H9 (cell line): ENCODE measurements at regions not wholly inside any gene's neighbourhood (a gene's known extent, or its start where the extent isn't known, plus 50 kb on each side); places are given as distances from the start of the nearest gene placed in this dataset.

Experiments
- DNase-seq: peaks from one replicate; pipeline ENCODE4 v3.0.0-alpha.2; 2017
- H2AFZ ChIP-seq: one replicate; pipeline ENCODE4 v1.6.1; 2013; ENCODE audit warnings: mild to moderate bottlenecking, low read length, control low read depth, moderate library complexity
- H2AK5ac ChIP-seq: 2 replicates; pipeline ENCODE4 v1.6.1; 2013; ENCODE audit warnings: low read length, control low read depth, mixed read lengths; ENCODE audit not compliant: insufficient read length
- H2BK120ac ChIP-seq: one replicate; pipeline ENCODE4 v1.6.1; 2013; ENCODE audit warnings: low read depth, mild to moderate bottlenecking, low read length, control low read depth, inconsistent platforms; ENCODE audit not compliant: poor library complexity, severe bottlenecking
- H2BK12ac ChIP-seq: 2 replicates; pipeline ENCODE4 v1.6.1; 2013; ENCODE audit warnings: low read length, control low read depth, mixed read lengths, low read depth; ENCODE audit not compliant: insufficient read length
- H2BK15ac ChIP-seq: 2 replicates; pipeline ENCODE4 v1.6.1; 2013; ENCODE audit warnings: low read depth, low read length, control low read depth
- H2BK20ac ChIP-seq: one replicate; pipeline ENCODE4 v1.6.1; 2013; ENCODE audit warnings: low read depth, mild to moderate bottlenecking, low read length, control low read depth, inconsistent platforms; ENCODE audit not compliant: poor library complexity, severe bottlenecking
- H2BK5ac ChIP-seq: 2 replicates; pipeline ENCODE4 v1.6.1; 2013; ENCODE audit warnings: low read length, control low read depth, mixed read lengths; ENCODE audit not compliant: insufficient read length
- H3K14ac ChIP-seq: 2 replicates; pipeline ENCODE4 v1.6.1; 2013; ENCODE audit warnings: low read length, control low read depth; ENCODE audit not compliant: insufficient read depth
- H3K18ac ChIP-seq: 2 replicates; pipeline ENCODE4 v1.6.1; 2013; ENCODE audit warnings: low read depth, mild to moderate bottlenecking, mixed read lengths, low read length, control low read depth; ENCODE audit not compliant: insufficient read length
- H3K23ac ChIP-seq: 2 replicates; pipeline ENCODE4 v1.6.1; 2013; ENCODE audit warnings: low read length, control low read depth, mixed read lengths, low read depth; ENCODE audit not compliant: insufficient read length
- H3K23me2 ChIP-seq: 2 replicates; pipeline ENCODE4 v1.6.1; 2013; ENCODE audit warnings: low read depth, mild to moderate bottlenecking, mixed read lengths, low read length, control low read depth; ENCODE audit not compliant: insufficient read length, poor library complexity, severe bottlenecking
- H3K27ac ChIP-seq: 2 replicates; pipeline ENCODE4 v1.5.1; 2013; ENCODE audit warnings: low read length, control low read depth, mixed read lengths, low read depth; ENCODE audit not compliant: insufficient read length
- H3K27me3 ChIP-seq: 2 replicates; pipeline ENCODE4 v1.6.1; 2013; ENCODE audit warnings: low read length, control low read depth, inconsistent platforms; ENCODE audit not compliant: insufficient read depth
- H3K4ac ChIP-seq: 2 replicates; pipeline ENCODE4 v1.6.1; 2013; ENCODE audit warnings: low read depth, mild to moderate bottlenecking, control low read depth, inconsistent platforms, low read length, moderate library complexity
- H3K4me1 ChIP-seq: 2 replicates; pipeline ENCODE4 v1.6.1; 2013; ENCODE audit warnings: low read length, control low read depth, inconsistent platforms; ENCODE audit not compliant: insufficient read depth
- H3K4me2 ChIP-seq: 2 replicates; pipeline ENCODE4 v1.6.1; 2013; ENCODE audit warnings: low read length, control low read depth, mixed read lengths; ENCODE audit not compliant: insufficient read length, insufficient read depth
- H3K56ac ChIP-seq: 2 replicates; pipeline ENCODE4 v1.6.1; 2013; ENCODE audit warnings: low read depth, mild to moderate bottlenecking, mixed read lengths, low read length, control low read depth; ENCODE audit not compliant: insufficient read length
- H3K79me1 ChIP-seq: 2 replicates; pipeline ENCODE4 v1.6.1; 2013; ENCODE audit warnings: low read depth, mild to moderate bottlenecking, moderate library complexity, low read length, control low read depth, inconsistent platforms; ENCODE audit not compliant: insufficient read depth, poor library complexity, severe bottlenecking
- H3K79me2 ChIP-seq: 2 replicates; pipeline ENCODE4 v1.6.1; 2013; ENCODE audit warnings: low read length, control low read depth, inconsistent platforms; ENCODE audit not compliant: insufficient read depth
- H3K9ac ChIP-seq: 2 replicates; pipeline ENCODE4 v1.6.1; 2013; ENCODE audit warnings: low read length, control low read depth, mixed read lengths; ENCODE audit not compliant: insufficient read length; ENCODE audit errors: extremely low read depth
- H3K9me3 ChIP-seq: one replicate; pipeline ENCODE4 v1.6.1; 2013; ENCODE audit warnings: low read depth, low read length, inconsistent platforms; ENCODE audit not compliant: control insufficient read depth
- H3T11ph ChIP-seq: one replicate; pipeline ENCODE4 v1.6.1; 2013; ENCODE audit warnings: mild to moderate bottlenecking, low read length, control low read depth, inconsistent platforms
- H4K20me1 ChIP-seq: one replicate; pipeline ENCODE4 v1.6.1; 2013; ENCODE audit not compliant: control insufficient read depth, insufficient read length, insufficient read depth
- H4K5ac ChIP-seq: 2 replicates; pipeline ENCODE4 v1.6.1; 2013; ENCODE audit warnings: low read depth, mild to moderate bottlenecking, mixed read lengths, low read length, control low read depth; ENCODE audit not compliant: insufficient read length
- H4K8ac ChIP-seq: replicated peaks from 2 replicates; pipeline ENCODE4 v1.6.1; 2013; ENCODE audit warnings: low read length, control low read depth, mixed read lengths, low read depth; ENCODE audit not compliant: insufficient read length
- H4K91ac ChIP-seq: 2 replicates; pipeline ENCODE4 v1.6.1; 2013; ENCODE audit warnings: low read depth, mild to moderate bottlenecking, moderate library complexity, mixed read lengths, low read length, control low read depth; ENCODE audit not compliant: insufficient read length
- H3K27ac Mint-ChIP-seq, 3 experiments: 2 replicates in 2 of 3; 3 replicates in 1 of 3; pipeline ENCODE4 v1.8.0; 2020 to 2021; ENCODE audit warnings: mixed read lengths in 3 of 3, mild to moderate bottlenecking in 1 of 3, moderate library complexity in 1 of 3
- H3K27me3 Mint-ChIP-seq: 2 replicates; pipeline ENCODE4 v1.8.0; 2021; ENCODE audit warnings: low read depth, mild to moderate bottlenecking, moderate library complexity, mixed read lengths
- H3K36me3 Mint-ChIP-seq, 3 experiments: 2 replicates in 2 of 3; 3 replicates in 1 of 3; pipeline ENCODE4 v1.8.0; 2020 to 2021; ENCODE audit warnings: low read depth in 3 of 3, mixed read lengths in 3 of 3; ENCODE audit not compliant: insufficient read depth in 1 of 3
- H3K4me1 Mint-ChIP-seq, 2 experiments: 2 replicates each; pipeline ENCODE4 v1.8.0; 2020; ENCODE audit warnings: mixed read lengths in 2 of 2
- H3K4me3 Mint-ChIP-seq, 2 experiments: 2 replicates in 1 of 2; 3 replicates in 1 of 2; pipeline ENCODE4 v1.8.0; 2020 to 2021; ENCODE audit warnings: mild to moderate bottlenecking in 2 of 2, mixed read lengths in 2 of 2, moderate library complexity in 1 of 2
- H3K9me3 Mint-ChIP-seq, 2 experiments: 2 replicates in 1 of 2; 3 replicates in 1 of 2; pipeline ENCODE4 v1.8.0; 2020; ENCODE audit warnings: mild to moderate bottlenecking in 2 of 2, mixed read lengths in 2 of 2, moderate library complexity in 1 of 2
- WGBS: extraction: QIAGEN DNeasy Blood & Tissue Kit; methylation state at CpG from one replicate; pipeline ENCODE4 v1.1.7; 2013; ENCODE audit warnings: missing lambda C conversion rate, low lambda C conversion rate, mixed read lengths; ENCODE audit not compliant: insufficient read length; ENCODE audit errors: extremely low coverage; 5-methylcytosine and 5-hydroxymethylcytosine counted together
- TF ChIP-seq, protein P1 (sequence below): fragments of 200-600 bp; sonication (generic); conservative IDR thresholded peaks from 3 replicates; pipeline ENCODE4 v1.8.0; 2021; ENCODE audit warnings: antibody characterized with exemption, mild to moderate bottlenecking

- Histone ChIP-seq H3K4ac (no peak overlapping the region), H3K23me2 (no peaks in the 10 kb centered on the region), H2BK120ac (no peak overlapping the region), H3T11ph (no peak overlapping the region), H3K9ac (no peak overlapping the region), H2BK5ac (no peak overlapping the region), H3K27me3 (no peaks in the 10 kb centered on the region), H2BK20ac (no peak overlapping the region), H3K56ac (no peak overlapping the region), H3K18ac (no peak overlapping the region), H3K27ac (no peak overlapping the region), H3K4me2 (no peak overlapping the region), H4K5ac (no peak overlapping the region), H2BK15ac (no peak overlapping the region), H3K79me2 (no peaks in the 10 kb centered on the region), H4K91ac (no peak overlapping the region), H3K9me3 (no peaks in the 10 kb centered on the region), H3K23ac (no peak overlapping the region), H2AK5ac (no peak overlapping the region), H4K8ac (no peak overlapping the region), H3K14ac (no peak overlapping the region), H3K79me1 (no peaks in the 10 kb centered on the region), H3K4me1 (no peaks in the 10 kb centered on the region), H2AFZ (no peak overlapping the region), H2BK12ac (no peak overlapping the region), H4K20me1 (no peaks in the 10 kb centered on the region)
- no peak for DNase-seq
- no peak overlapping the region for H3K27ac Mint-ChIP-seq
- H3K27me3 Mint-ChIP-seq: no peaks in the 10 kb centered on the region; the same call in 1 of the 2 replicates
- TF ChIP-seq, protein P1, sequence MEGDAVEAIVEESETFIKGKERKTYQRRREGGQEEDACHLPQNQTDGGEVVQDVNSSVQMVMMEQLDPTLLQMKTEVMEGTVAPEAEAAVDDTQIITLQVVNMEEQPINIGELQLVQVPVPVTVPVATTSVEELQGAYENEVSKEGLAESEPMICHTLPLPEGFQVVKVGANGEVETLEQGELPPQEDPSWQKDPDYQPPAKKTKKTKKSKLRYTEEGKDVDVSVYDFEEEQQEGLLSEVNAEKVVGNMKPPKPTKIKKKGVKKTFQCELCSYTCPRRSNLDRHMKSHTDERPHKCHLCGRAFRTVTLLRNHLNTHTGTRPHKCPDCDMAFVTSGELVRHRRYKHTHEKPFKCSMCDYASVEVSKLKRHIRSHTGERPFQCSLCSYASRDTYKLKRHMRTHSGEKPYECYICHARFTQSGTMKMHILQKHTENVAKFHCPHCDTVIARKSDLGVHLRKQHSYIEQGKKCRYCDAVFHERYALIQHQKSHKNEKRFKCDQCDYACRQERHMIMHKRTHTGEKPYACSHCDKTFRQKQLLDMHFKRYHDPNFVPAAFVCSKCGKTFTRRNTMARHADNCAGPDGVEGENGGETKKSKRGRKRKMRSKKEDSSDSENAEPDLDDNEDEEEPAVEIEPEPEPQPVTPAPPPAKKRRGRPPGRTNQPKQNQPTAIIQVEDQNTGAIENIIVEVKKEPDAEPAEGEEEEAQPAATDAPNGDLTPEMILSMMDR: no peak
- WGBS: no CpG with 5 or more reads among the region's 5 CpGs
- H3K4me1 Mint-ChIP-seq: peaks cover 22 to 35% of the 10 kb centered on the region in 2 experiments
- no peaks in the 10 kb centered on the region for H3K36me3 Mint-ChIP-seq
- H3K9me3 Mint-ChIP-seq: peaks cover 0 to 7% of the 10 kb centered on the region in 2 experiments; a peak in 1 of 5 replicates
- no peak overlapping the region for H3K4me3 Mint-ChIP-seq
Observed at GRCh38 chr14:98701377-98701776, 570.6 kb downstream of the BCL11B start.
